Endothelial cell of umbilical vein (primary cell): ENCODE measurements at regions not wholly inside any gene's neighbourhood (a gene's known extent, or its start where the extent isn't known, plus 50 kb on each side); places are given as distances from the start of the nearest gene placed in this dataset.

Experiments
- BruUV-seq: library from RNA; stranded (reverse); fragments of 400-500 nt; replicated peaks from 2 replicates; lab custom pipeline; 2021; lab: Mats Ljungman, UMichigan
- CTCF ChIA-PET: fragments of 300-600, 350-600 bp; sonication (Branson Sonifier 250); formaldehyde crosslinking; loops from one replicate; lab custom pipeline; 2021; ENCODE audit warnings: antibody characterized with exemption, inconsistent platforms; lab: Charles Lee
- POLR2A ChIA-PET: fragments of 300-600, 350-600 bp; sonication (Branson Sonifier 250); formaldehyde crosslinking; loops from one replicate; lab custom pipeline; 2021; ENCODE audit warnings: antibody characterized with exemption, inconsistent platforms; lab: Charles Lee
- DNase-seq: peaks from one replicate; pipeline ENCODE4 v3.0.0-alpha.2; 2011; ENCODE audit warnings: low read depth, low spot score
- FAIRE-seq: peaks from 2 replicates; lab custom pipeline; 2011; peaks lifted over from hg19 to GRCh38; lab: Jason Lieb, UNC
- H2AFZ ChIP-seq: 2 replicates; pipeline ENCODE4 v1.6.0; 2012; ENCODE audit warnings: low read depth, low read length, control low read depth, inconsistent platforms
- H3K27ac ChIP-seq: 2 replicates; pipeline ENCODE4 v1.5.1; 2011; ENCODE audit warnings: low read depth, mild to moderate bottlenecking, control low read depth, low read length, moderate library complexity; ENCODE audit not compliant: insufficient read depth
- H3K27me3 ChIP-seq, 2 experiments: 2 replicates each; pipeline versions ENCODE4 v1.6.0 to v1.6.1; 2011; ENCODE audit warnings: low read length in 2 of 2, mixed read lengths in 1 of 2; ENCODE audit not compliant: control insufficient read depth in 2 of 2, insufficient read depth in 2 of 2
- H3K36me3 ChIP-seq, 2 experiments: 2 replicates in 1 of 2; 3 replicates in 1 of 2; pipeline ENCODE4 v1.5.1; 2011; ENCODE audit warnings: low read length in 2 of 2, mild to moderate bottlenecking in 1 of 2, moderate library complexity in 1 of 2; ENCODE audit not compliant: control insufficient read depth in 2 of 2, insufficient read depth in 2 of 2; ENCODE audit errors: extremely low read depth in 1 of 2
- H3K4me1 ChIP-seq: 3 replicates; pipeline ENCODE4 v1.5.1; 2011; ENCODE audit warnings: mild to moderate bottlenecking, low read length; ENCODE audit not compliant: control insufficient read depth, insufficient read depth; ENCODE audit errors: extremely low read depth
- H3K4me2 ChIP-seq: 2 replicates; pipeline ENCODE4 v1.6.1; 2011; ENCODE audit warnings: low read length, control low read depth, mixed read lengths; ENCODE audit not compliant: insufficient read depth
- H3K4me3 ChIP-seq, 3 experiments: fragments of 200-600 bp in 1 of 3; sonication (generic), shearing (Covaris generic) in 1 of 3; replicated peaks in 1 of 3; 2 replicates each; pipeline ENCODE4 v1.5.1; 2011 to 2016; ENCODE audit warnings: control low read depth in 3 of 3, low read length in 3 of 3, mild to moderate bottlenecking in 2 of 3, inconsistent platforms in 1 of 3, low read depth in 1 of 3, moderate library complexity in 1 of 3; ENCODE audit not compliant: insufficient read depth in 1 of 3
- H3K79me2 ChIP-seq: 2 replicates; pipeline ENCODE4 v1.6.0; 2012; ENCODE audit warnings: low read length, inconsistent platforms; ENCODE audit not compliant: control insufficient read depth, insufficient read depth
- H3K9ac ChIP-seq: replicated peaks from 2 replicates; pipeline ENCODE3; 2011; ENCODE audit warnings: low read length, control low read depth; ENCODE audit not compliant: insufficient read depth; ENCODE audit errors: extremely low read depth
- H3K9me1 ChIP-seq: replicated peaks from 3 replicates; pipeline ENCODE4 v1.6.0; 2011; ENCODE audit warnings: mild to moderate bottlenecking, low read length; ENCODE audit not compliant: control insufficient read depth, insufficient read depth; ENCODE audit errors: extremely low read depth
- H3K9me3 ChIP-seq: replicated peaks from 2 replicates; pipeline ENCODE4 v1.5.1; 2012; ENCODE audit warnings: low read length, inconsistent platforms; ENCODE audit not compliant: control insufficient read depth, insufficient read depth
- H4K20me1 ChIP-seq: replicated peaks from 2 replicates; pipeline ENCODE3; 2011; ENCODE audit warnings: mild to moderate bottlenecking, low read length; ENCODE audit not compliant: control insufficient read depth, insufficient read depth; ENCODE audit errors: extremely low read depth
- CTCF ChIP-seq, 2 donors: IDR thresholded peaks; 1 replicate in 1 of 2; 2 replicates in 1 of 2; pipeline ENCODE4 v1.5.1; 2011; ENCODE audit warnings: low read length in 2 of 2, mild to moderate bottlenecking in 2 of 2, moderate library complexity in 2 of 2, control low read depth in 1 of 2, inconsistent platforms in 1 of 2, low read depth in 1 of 2; ENCODE audit not compliant: insufficient read depth in 1 of 2; ENCODE audit errors: extremely low read depth in 1 of 2
- EZH2 ChIP-seq: IDR thresholded peaks from 2 replicates; pipeline ENCODE4 v1.6.1; 2012; ENCODE audit warnings: borderline replicate concordance, low read depth, mild to moderate bottlenecking, moderate library complexity, low read length, inconsistent platforms; ENCODE audit not compliant: severe bottlenecking
- FOS ChIP-seq: IDR thresholded peaks from 2 replicates; pipeline ENCODE4 v1.6.1; 2011; ENCODE audit warnings: mild to moderate bottlenecking, low read length, moderate library complexity, borderline replicate concordance; ENCODE audit not compliant: insufficient read depth
- GATA2 ChIP-seq: IDR thresholded peaks from 2 replicates; pipeline ENCODE4 v1.7.0; 2011; ENCODE audit warnings: low read depth, mild to moderate bottlenecking, moderate library complexity, mixed read lengths, low read length; ENCODE audit not compliant: insufficient read length, insufficient read depth
- JUN ChIP-seq: IDR thresholded peaks from 2 replicates; pipeline ENCODE4 v1.6.1; 2011; ENCODE audit warnings: borderline replicate concordance, low read depth; ENCODE audit not compliant: insufficient read length, insufficient read depth
- MAX ChIP-seq: IDR thresholded peaks from 2 replicates; pipeline ENCODE4 v1.6.1; 2011; ENCODE audit not compliant: insufficient read depth, insufficient read length
- MYC ChIP-seq: IDR thresholded peaks from one replicate; pipeline ENCODE4 v1.6.1; 2011; ENCODE audit warnings: mild to moderate bottlenecking, low read depth, low read length
- POLR2A ChIP-seq: IDR thresholded peaks from 2 replicates; pipeline ENCODE4 v1.6.1; 2012; ENCODE audit warnings: low read depth, mild to moderate bottlenecking, control low read depth, low read length
- POLR2AphosphoS5 ChIP-seq: IDR thresholded peaks from 2 replicates; pipeline ENCODE4 v1.6.1; 2012; ENCODE audit warnings: low read depth, mild to moderate bottlenecking, control low read depth, low read length, moderate library complexity; ENCODE audit not compliant: insufficient read depth
- dilution Hi-C: fragments of 300-500 bp; cut with MboI; formaldehyde crosslinking; loops from one replicate; pipeline ENCODE4 v1.15.0; 2019; ENCODE audit warnings: low sequenced_read_pairs; ENCODE audit not compliant: extremely low pct_ligation_motif_present
- intact Hi-C: fragments of 100-400 bp; cut with micrococcal nuclease; formaldehyde crosslinking; loops from one replicate; pipeline ENCODE4 v1.10.0; 2022

GRCh38 chr3:110767156-110767555 lies 304.5 kb upstream of the NECTIN3 start:
- Histone ChIP-seq H3K4me3 (no peak overlapping the region), H4K20me1 (no peaks in the 10 kb centered on the region), H3K4me1 (no peaks in the 10 kb centered on the region), H3K9ac (no peak overlapping the region), H3K79me2 (no peaks in the 10 kb centered on the region), H2AFZ (no peak overlapping the region), H3K4me2 (no peak overlapping the region), H3K27me3 (no peaks in the 10 kb centered on the region), H3K36me3 (no peaks in the 10 kb centered on the region), H3K9me3 (no peaks in the 10 kb centered on the region), H3K27ac (no peak overlapping the region), H3K9me1 (no peaks in the 10 kb centered on the region)
- TF ChIP-seq MAX (no peak), EZH2 (no peak), GATA2 (no peak), JUN (no peak), MYC (no peak), FOS (no peak), POLR2A (no peak), POLR2AphosphoS5 (no peak), CTCF (IDR thresholded peaks at IDR 0.05; ENCODE audit: extremely low read depth in 1 of 2, insufficient read depth in 1 of 2, low read depth in 1 of 2, low read length in 2 of 2) (no peak)
- BruUV-seq: no TSS peak
- ChIA-PET POLR2A (no interaction called here), CTCF (no interaction called here)
- dilution Hi-C loops (no loop called here), intact Hi-C loops (no loop called here)
- DNase-seq (no peak), FAIRE-seq (no peak)
